Activated CD8-positive, alpha-beta T cell treated with anti-CD3 and anti-CD28 coated beads for 36 hours (primary cell): ENCODE measurements at regions not wholly inside any gene's neighbourhood (a gene's known extent, or its start where the extent isn't known, plus 50 kb on each side); places are given as distances from the start of the nearest gene placed in this dataset.

Experiments used
- ATAC-seq: fragments of 200-7000 bp; cut with Tn5 transposase; one replicate; pipeline ENCODE4 v1.10.0; 2021; ENCODE audit warnings: mild to moderate bottlenecking, moderate library complexity
- CTCF ChIA-PET: fragments of 350-600 bp; sonication (Branson Sonifier 250); formaldehyde crosslinking; loops from one replicate; lab custom pipeline; 2021; ENCODE audit warnings: antibody characterized with exemption; lab: Charles Lee
- POLR2A ChIA-PET: fragments of 350-600 bp; sonication (Branson Sonifier 250); formaldehyde crosslinking; loops from one replicate; lab custom pipeline; 2021; ENCODE audit warnings: antibody characterized with exemption; lab: Charles Lee
- DNase-seq: peaks from one replicate; pipeline ENCODE4 v3.0.0-alpha.2; 2020
- H3K27ac Mint-ChIP-seq: one replicate; pipeline ENCODE4 v1.8.0; 2021; ENCODE audit warnings: mild to moderate bottlenecking, mixed read lengths
- H3K27me3 Mint-ChIP-seq: one replicate; pipeline ENCODE4 v1.8.0; 2021; ENCODE audit warnings: mixed read lengths
- H3K36me3 Mint-ChIP-seq: one replicate; pipeline ENCODE4 v1.8.0; 2021; ENCODE audit warnings: low read depth, mixed read lengths
- H3K4me1 Mint-ChIP-seq: one replicate; pipeline ENCODE4 v1.8.0; 2021; ENCODE audit warnings: low read depth, mixed read lengths
- H3K4me3 Mint-ChIP-seq: one replicate; pipeline ENCODE4 v1.8.0; 2021; ENCODE audit warnings: mild to moderate bottlenecking, moderate library complexity, mixed read lengths
- H3K9me3 Mint-ChIP-seq: one replicate; pipeline ENCODE4 v1.8.0; 2021; ENCODE audit warnings: mixed read lengths
- intact Hi-C: fragments of 100-400 bp; cut with micrococcal nuclease; formaldehyde crosslinking; loops from one replicate; pipeline ENCODE4 v1.10.0; 2022
- TF ChIP-seq, protein P1 (sequence below): fragments of 200-600 bp; IDR thresholded peaks from one replicate; pipeline ENCODE4 v1.8.0; 2022; ENCODE audit warnings: antibody characterized with exemption, mild to moderate bottlenecking

DNA sequence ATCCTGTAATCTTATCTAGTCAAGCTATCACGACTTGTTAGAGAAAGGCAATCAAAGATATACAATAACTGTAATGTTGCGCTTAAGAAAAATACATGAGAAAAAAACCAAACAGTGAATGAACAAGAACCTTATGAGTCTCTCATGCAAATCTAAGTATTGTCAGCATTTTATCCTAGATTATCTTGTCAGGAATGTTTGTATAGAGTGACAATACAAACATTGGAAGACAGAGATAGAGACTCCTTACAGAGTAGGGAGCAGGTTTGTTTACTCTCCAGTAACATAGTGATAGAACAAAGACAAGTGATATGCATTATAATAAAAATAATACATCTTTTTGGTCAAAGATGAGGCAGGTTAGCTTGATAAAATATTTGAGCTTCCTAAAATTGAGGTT is 444.8 kb downstream of the SLITRK5 start:
- Mint-ChIP-seq H3K4me3 (no peak overlapping the region), H3K9me3 (no peaks in the 10 kb centered on the region), H3K4me1 (no peaks in the 10 kb centered on the region), H3K27ac (no peak overlapping the region), H3K27me3 (no peaks in the 10 kb centered on the region), H3K36me3 (no peaks in the 10 kb centered on the region)
- ChIA-PET POLR2A (no interaction called here), CTCF (no interaction called here)
- intact Hi-C loops: no loop called here
- ATAC-seq: no peak
- DNase-seq: no peak
- TF ChIP-seq, protein P1, sequence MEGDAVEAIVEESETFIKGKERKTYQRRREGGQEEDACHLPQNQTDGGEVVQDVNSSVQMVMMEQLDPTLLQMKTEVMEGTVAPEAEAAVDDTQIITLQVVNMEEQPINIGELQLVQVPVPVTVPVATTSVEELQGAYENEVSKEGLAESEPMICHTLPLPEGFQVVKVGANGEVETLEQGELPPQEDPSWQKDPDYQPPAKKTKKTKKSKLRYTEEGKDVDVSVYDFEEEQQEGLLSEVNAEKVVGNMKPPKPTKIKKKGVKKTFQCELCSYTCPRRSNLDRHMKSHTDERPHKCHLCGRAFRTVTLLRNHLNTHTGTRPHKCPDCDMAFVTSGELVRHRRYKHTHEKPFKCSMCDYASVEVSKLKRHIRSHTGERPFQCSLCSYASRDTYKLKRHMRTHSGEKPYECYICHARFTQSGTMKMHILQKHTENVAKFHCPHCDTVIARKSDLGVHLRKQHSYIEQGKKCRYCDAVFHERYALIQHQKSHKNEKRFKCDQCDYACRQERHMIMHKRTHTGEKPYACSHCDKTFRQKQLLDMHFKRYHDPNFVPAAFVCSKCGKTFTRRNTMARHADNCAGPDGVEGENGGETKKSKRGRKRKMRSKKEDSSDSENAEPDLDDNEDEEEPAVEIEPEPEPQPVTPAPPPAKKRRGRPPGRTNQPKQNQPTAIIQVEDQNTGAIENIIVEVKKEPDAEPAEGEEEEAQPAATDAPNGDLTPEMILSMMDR: no peak

DNA sequence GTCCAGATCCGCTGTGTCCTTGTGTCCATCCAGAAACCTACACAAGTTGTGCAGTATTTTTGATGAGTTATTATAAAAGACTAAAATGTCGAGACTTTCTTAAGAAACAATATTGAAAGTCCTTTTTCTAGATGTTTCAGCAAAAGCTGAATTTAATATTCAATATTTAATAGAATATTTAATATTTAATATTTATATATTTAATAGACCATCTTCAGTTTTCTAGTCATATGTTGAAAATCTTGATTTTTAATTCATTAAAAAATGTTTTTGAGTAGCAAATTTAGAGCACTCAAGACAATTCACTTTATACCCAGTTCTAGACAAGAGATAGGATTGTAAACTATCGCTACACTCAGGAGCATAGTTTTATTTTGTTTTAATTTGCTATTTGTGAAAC is 447.8 kb downstream of the SLITRK5 start:
- no peaks in the 10 kb centered on the region for H3K36me3 Mint-ChIP-seq
- ChIA-PET POLR2A (no interaction called here), CTCF (no interaction called here)
- DNase-seq (no peak), ATAC-seq (no peak)
- intact Hi-C loops: no loop called here
- no peaks in the 10 kb centered on the region for H3K4me1 Mint-ChIP-seq
- no peak overlapping the region for H3K27ac Mint-ChIP-seq
- TF ChIP-seq, protein P1: no peak
- H3K27me3 Mint-ChIP-seq: no peaks in the 10 kb centered on the region
- H3K9me3 Mint-ChIP-seq: peaks cover 1% of the 10 kb centered on the region
- H3K4me3 Mint-ChIP-seq: no peak overlapping the region

DNA sequence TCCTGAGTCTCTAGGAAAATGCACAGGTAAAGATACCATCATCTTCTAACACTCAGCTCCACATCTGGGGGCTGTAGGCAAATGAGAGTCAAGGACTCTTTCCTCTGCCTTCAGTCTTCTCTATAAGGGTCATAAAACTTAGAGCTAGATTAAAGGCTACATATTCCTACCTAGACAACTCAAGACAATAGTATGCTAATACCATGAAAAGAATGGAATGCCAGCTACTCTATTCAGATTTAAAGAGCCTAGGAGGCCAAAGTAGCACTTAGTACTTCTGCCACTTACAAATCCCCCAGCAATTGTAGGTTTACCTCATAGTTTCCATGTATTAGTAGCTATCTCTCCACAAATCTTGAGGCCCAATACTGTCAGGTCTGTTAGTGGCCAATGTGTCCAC is 453.0 kb downstream of the SLITRK5 start:
- ATAC-seq (no peak), DNase-seq (no peak)
- no peaks in the 10 kb centered on the region for H3K36me3 Mint-ChIP-seq
- H3K27me3 Mint-ChIP-seq: no peaks in the 10 kb centered on the region
- H3K9me3 Mint-ChIP-seq: peaks cover 8% of the 10 kb centered on the region
- intact Hi-C loops: no loop called here
- ChIA-PET POLR2A (no interaction called here), CTCF (no interaction called here)
- no peaks in the 10 kb centered on the region for H3K4me1 Mint-ChIP-seq
- TF ChIP-seq, protein P1: no peak
- H3K4me3 Mint-ChIP-seq: no peak overlapping the region
- no peak overlapping the region for H3K27ac Mint-ChIP-seq

DNA sequence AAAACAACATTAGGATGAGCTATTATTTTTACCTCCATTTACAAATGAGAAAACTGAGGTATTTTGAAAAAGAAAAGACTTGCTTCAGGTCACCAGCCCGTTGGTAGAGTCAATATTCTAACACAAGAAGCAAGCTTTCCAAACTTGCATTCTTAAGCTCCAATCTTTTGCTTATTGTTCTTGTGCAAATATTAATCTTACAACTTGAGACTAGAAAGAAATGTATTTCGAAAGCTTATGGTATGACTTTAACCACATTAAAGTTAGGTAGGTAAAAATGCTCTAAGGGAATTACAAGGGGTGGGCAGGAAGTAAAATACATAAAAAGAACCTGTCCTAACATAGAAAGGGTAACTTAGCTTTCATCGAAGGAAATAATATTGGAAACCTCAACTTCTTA is 453.9 kb downstream of the SLITRK5 start:
- DNase-seq (no peak), ATAC-seq (no peak)
- no peaks in the 10 kb centered on the region for H3K36me3 Mint-ChIP-seq
- H3K4me3 Mint-ChIP-seq: no peak overlapping the region
- TF ChIP-seq, protein P1: no peak
- ChIA-PET POLR2A (interaction anchor here (1.4 kb wide), 1 partner anchor 21 kb away, joined by 3 read pairs; no protein-coding TSS in a partner anchor), CTCF (no interaction called here)
- H3K27me3 Mint-ChIP-seq: no peaks in the 10 kb centered on the region
- no peak overlapping the region for H3K27ac Mint-ChIP-seq
- H3K4me1 Mint-ChIP-seq: no peaks in the 10 kb centered on the region
- H3K9me3 Mint-ChIP-seq: peaks cover 8% of the 10 kb centered on the region
- intact Hi-C loops: no loop called here

DNA sequence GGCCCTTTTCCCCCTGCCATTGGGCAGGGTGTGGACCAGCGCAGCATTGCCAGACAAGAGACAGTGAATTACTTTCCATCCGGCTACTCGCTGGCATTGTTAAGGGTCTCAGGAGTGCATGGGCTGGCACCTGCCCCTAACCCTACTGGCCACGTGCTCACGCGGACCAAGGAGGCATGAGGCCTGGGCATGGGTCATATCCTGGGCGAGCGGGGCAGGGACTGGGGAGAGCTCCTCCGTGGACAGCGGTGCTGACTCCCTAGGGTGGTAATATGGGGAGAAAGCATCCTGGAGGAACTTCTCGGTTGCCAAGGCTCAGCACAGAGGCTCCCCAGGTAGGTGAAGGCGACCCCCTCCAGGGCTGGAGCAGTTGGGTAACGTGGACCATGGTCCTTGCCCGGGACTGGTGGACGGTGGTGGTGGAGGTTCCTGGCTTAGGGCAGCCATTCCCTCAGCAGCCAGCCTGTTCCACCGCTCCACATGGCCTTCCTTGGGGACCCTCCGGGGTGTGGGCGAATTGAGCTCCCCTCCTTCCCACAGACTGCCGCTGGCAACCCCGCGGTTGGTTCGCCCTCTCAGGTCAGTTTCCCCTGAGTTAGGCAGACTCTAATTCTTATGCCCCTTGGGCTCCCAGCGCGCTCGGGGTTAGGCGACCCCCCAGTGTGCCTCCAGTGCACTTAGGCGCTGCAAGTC is 465.1 kb downstream of the SLITRK5 start:
- no peak overlapping the region for H3K4me3 Mint-ChIP-seq
- H3K9me3 Mint-ChIP-seq: no peaks in the 10 kb centered on the region
- DNase-seq: no peak
- no peak for ATAC-seq
- ChIA-PET CTCF (no interaction called here), POLR2A (no interaction called here)
- H3K27me3 Mint-ChIP-seq: no peaks in the 10 kb centered on the region
- TF ChIP-seq, protein P1: no peak
- no peaks in the 10 kb centered on the region for H3K36me3 Mint-ChIP-seq
- intact Hi-C loops: no loop called here
- no peaks in the 10 kb centered on the region for H3K4me1 Mint-ChIP-seq
- H3K27ac Mint-ChIP-seq: no peak overlapping the region
